Bronchial epithelial cell (primary cell): ENCODE measurements at regions not wholly inside any gene's neighbourhood (a gene's known extent, or its start where the extent isn't known, plus 50 kb on each side); places are given as distances from the start of the nearest gene placed in this dataset.

Experiments
- DNase-seq: peaks from one replicate; pipeline ENCODE4 v3.0.0-alpha.2; 2010; ENCODE audit warnings: low read depth
- FAIRE-seq: peaks from 2 replicates; lab custom pipeline; 2011; peaks lifted over from hg19 to GRCh38; lab: Jason Lieb, UNC
- H3K27me3 ChIP-seq: 2 replicates; pipeline ENCODE4 v1.5.1; 2011; ENCODE audit warnings: low read length; ENCODE audit not compliant: control insufficient read depth, insufficient read depth
- H3K36me3 ChIP-seq: 2 replicates; pipeline ENCODE4 v1.5.1; 2011; ENCODE audit warnings: low read length; ENCODE audit not compliant: control insufficient read depth, insufficient read depth
- H3K4me3 ChIP-seq: 2 replicates; pipeline ENCODE4 v1.5.1; 2011; ENCODE audit warnings: mild to moderate bottlenecking, low read depth, low read length, control low read depth
- TF ChIP-seq, protein P1 (sequence below): IDR thresholded peaks from 2 replicates; pipeline ENCODE4 v1.5.1; 2011; ENCODE audit warnings: mild to moderate bottlenecking, moderate library complexity, low read length, control low read depth, inconsistent platforms; ENCODE audit not compliant: insufficient read depth, severe bottlenecking

DNA sequence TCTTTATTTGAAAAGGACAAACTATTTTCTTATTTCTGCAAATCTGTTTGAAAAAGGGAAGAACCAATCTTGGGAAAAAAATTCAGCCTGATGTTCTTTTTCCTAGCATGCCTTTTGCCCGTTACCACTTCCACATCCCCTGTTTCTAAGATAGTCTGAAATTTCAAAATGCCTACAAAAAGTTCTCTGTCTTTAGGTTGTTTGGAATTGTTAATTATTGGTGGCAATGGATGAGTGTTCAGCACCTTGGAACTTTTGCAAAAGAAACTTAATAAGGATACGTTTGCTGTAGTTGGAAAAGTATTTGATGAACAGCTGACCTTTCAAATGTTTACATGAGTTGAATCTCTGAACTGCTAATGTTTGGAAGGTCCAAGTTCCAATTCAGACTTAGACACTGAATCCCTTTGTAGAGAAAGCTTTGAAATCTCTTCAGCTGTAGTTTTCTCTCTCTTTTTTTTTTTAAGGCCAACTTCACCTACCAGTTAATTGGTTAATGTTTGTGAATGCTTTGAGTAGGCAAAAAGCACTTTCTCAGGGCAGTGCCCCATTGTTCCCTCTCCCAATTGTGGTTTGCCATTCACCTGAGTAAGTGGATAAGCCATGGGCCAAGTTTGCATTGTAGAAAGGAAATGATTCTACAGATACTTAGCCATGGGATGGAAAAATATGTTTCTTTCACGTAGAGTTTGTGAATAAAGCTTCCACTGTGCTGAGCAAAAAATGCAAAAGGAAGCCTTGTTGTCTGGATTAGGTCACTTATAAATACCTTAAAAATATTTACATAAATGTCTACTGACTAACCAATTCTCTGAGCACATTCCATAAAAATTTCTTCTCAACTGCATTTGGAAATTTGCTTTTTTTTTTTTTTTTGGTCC, 156.4 kb upstream of the ELL2 start:
- FAIRE-seq, result no peak

DNA sequence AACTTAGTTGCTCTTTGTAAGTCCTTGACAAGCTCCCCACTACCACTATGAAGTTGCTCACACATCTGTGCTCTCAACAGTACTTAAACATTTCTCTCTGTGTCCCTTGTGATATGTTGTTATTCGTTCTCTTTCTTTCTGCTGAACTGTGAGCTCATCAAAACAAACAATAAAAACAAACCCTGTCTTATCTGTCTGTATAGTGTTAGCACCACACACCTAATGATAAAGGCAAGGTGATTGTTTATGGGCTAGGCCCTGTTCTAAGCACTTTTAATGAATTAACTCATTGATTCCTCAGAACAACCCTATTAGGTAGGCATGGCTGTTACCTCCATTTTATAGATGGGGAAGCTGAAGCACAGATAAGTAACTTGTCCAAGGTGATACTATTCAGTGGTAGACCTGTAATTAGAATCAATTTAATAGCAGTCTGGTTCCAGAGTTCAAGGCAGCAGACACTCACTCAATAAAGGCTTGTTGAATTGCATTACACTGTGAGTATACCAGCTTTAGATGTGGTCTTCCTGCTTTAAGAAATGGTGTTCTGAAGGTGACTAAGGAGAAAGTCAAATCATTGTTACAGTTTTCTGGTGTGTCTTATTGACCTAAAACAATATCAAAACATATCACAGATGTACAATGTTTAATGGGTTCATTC, 153.6 kb upstream of the ELL2 start:
- no peaks in the 10 kb centered on the region for H3K36me3 ChIP-seq
- H3K27me3 ChIP-seq, result no peaks in the 10 kb centered on the region
- H3K4me3 ChIP-seq, result no peak overlapping the region
- FAIRE-seq (no peak), DNase-seq (no peak)
- TF ChIP-seq, protein P1, sequence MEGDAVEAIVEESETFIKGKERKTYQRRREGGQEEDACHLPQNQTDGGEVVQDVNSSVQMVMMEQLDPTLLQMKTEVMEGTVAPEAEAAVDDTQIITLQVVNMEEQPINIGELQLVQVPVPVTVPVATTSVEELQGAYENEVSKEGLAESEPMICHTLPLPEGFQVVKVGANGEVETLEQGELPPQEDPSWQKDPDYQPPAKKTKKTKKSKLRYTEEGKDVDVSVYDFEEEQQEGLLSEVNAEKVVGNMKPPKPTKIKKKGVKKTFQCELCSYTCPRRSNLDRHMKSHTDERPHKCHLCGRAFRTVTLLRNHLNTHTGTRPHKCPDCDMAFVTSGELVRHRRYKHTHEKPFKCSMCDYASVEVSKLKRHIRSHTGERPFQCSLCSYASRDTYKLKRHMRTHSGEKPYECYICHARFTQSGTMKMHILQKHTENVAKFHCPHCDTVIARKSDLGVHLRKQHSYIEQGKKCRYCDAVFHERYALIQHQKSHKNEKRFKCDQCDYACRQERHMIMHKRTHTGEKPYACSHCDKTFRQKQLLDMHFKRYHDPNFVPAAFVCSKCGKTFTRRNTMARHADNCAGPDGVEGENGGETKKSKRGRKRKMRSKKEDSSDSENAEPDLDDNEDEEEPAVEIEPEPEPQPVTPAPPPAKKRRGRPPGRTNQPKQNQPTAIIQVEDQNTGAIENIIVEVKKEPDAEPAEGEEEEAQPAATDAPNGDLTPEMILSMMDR, result no peak

More for the DNA sequence above, 156.4 kb upstream of the ELL2 start:
- no peak overlapping the region for H3K4me3 ChIP-seq
- peak; percentile 40 for DNase-seq
- no peaks in the 10 kb centered on the region for H3K36me3 ChIP-seq
- no peaks in the 10 kb centered on the region for H3K27me3 ChIP-seq
- TF ChIP-seq, protein P1, result no peak

DNA sequence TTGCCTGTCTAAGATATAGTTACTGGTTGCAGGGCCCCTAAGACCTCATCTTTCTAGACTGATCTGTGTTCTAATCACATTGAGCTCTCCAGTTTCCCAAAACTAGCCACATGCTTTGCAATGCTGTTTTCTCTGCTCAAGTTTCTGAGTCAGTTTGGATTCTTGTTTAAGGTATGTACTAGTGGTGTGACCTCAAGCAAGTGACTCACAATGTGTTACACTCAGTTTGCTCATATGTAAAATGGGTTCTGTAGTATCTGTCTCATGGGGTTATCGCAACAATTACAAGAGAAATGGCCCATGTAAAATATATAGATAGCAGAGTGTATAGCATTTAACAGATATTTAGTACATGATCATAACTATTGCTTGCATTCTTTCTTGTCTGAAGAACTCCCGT, 153.1 kb upstream of the ELL2 start:
- peak; percentile 87 for DNase-seq
- FAIRE-seq, result no peak
- TF ChIP-seq, protein P1, result no peak
- H3K27me3 ChIP-seq, result no peaks in the 10 kb centered on the region
- no peaks in the 10 kb centered on the region for H3K36me3 ChIP-seq
- H3K4me3 ChIP-seq, result no peak overlapping the region

DNA sequence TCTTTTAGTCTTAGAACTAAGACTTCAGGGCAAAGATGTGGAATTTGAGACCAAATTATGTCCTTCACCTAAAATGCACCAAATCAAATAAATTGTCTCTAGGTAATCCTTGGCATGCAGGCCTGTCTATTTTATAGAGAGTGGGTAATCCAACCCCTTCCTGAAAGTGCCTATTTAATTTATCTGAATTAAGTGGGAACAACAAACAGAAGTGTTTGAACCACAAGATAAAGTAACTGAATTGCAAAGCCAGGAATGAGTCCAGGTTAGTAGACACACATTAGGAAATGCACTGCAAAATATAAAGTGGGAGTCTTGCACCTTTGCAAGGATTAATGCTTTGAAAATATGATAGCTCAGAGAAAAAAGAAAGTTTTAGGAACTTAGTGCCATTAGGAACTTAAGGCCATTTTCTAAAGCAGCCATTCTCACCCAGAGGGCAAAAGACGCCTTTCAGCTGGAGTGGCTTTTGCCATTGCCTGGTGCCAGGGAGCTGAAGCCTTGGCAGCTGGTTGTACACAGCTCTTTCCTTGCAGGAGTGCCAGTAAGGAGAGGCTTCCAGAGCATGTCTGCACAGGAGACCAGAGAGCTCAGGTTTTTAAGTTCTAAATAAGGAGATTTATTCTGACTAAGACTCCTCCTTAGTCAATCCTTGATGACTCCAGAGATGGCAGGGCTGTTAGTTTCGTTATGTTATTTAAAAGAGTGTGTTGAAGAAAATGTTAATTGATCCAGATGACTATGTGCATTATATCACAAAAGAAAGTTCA, 151.7 kb upstream of the ELL2 start:
- no peaks in the 10 kb centered on the region for H3K27me3 ChIP-seq
- H3K36me3 ChIP-seq, result no peaks in the 10 kb centered on the region
- FAIRE-seq (peak; percentile 36), DNase-seq (peak; percentile 94)
- TF ChIP-seq, protein P1, result no peak
- H3K4me3 ChIP-seq, result no peak overlapping the region

DNA sequence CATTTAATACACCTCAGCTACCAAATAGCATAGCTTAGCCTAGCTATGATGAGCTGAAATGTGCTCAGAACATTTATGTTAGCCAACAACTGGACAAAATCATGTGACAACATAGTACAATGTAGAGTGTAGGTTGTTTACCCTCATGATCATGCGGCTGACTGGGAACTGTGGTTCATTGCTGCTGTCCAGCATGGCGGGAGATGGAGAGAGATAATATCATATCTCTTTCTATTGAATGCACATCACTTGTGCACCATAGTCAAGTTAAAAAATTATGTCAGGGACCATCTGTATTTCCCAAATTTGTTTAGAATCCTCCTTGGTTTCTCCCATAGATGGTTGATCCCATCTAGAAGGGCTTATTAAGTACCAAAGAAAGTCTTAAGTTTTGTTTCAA, 151.1 kb upstream of the ELL2 start:
- Histone ChIP-seq H3K27me3 (no peaks in the 10 kb centered on the region), H3K36me3 (no peaks in the 10 kb centered on the region), H3K4me3 (no peak overlapping the region)
- no peak for FAIRE-seq
- TF ChIP-seq, protein P1, result no peak
- DNase-seq, result no peak
